Esophagus squamous epithelium (tissue), 4 donors: ENCODE measurements at regions not wholly inside any gene's neighbourhood (a gene's known extent, or its start where the extent isn't known, plus 50 kb on each side); places are given as distances from the start of the nearest gene placed in this dataset.

ENCODE experiments used
- POLR2A ChIP-seq, 4 donors: fragments of 450-650 bp; IDR thresholded peaks; one replicate each; pipeline ENCODE4 v1.6.1; 2017; ENCODE audit warnings: antibody characterized with exemption in 4 of 4, mild to moderate bottlenecking in 4 of 4, moderate library complexity in 3 of 4
- TF ChIP-seq, protein P1 (sequence below), 6 experiments: fragments of 450-650 bp in 4 of 6; fragments of 200-600 bp in 2 of 6; sonication (generic) in 2 of 6; IDR thresholded peaks; one replicate each; pipeline ENCODE4 v1.5.1; 2016 to 2019; ENCODE audit warnings: antibody characterized with exemption in 6 of 6, mild to moderate bottlenecking in 4 of 6, moderate library complexity in 4 of 6

DNA sequence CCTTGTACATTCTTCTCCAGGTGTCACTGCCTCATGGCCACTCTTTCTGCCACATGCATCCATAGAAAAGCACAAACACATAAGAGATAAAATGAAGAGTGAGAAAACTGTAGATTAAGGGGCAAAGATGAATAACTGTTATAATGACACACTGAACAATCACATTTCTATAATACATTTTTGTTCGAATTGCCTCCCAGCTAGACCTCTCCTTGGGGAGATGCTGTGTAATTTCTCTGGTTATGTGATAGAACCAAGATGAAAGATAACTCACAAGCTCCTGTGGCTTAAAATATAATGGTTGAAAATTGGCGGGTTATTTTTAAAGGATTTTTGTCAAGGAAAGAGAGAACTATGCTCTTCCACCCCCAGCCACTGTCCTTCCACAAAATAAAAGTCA is 60.2 kb upstream of the STEAP1 start:
- TF ChIP-seq, protein P1, sequence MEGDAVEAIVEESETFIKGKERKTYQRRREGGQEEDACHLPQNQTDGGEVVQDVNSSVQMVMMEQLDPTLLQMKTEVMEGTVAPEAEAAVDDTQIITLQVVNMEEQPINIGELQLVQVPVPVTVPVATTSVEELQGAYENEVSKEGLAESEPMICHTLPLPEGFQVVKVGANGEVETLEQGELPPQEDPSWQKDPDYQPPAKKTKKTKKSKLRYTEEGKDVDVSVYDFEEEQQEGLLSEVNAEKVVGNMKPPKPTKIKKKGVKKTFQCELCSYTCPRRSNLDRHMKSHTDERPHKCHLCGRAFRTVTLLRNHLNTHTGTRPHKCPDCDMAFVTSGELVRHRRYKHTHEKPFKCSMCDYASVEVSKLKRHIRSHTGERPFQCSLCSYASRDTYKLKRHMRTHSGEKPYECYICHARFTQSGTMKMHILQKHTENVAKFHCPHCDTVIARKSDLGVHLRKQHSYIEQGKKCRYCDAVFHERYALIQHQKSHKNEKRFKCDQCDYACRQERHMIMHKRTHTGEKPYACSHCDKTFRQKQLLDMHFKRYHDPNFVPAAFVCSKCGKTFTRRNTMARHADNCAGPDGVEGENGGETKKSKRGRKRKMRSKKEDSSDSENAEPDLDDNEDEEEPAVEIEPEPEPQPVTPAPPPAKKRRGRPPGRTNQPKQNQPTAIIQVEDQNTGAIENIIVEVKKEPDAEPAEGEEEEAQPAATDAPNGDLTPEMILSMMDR (IDR thresholded peaks at IDR 0.05), result no peak
- no peak for TF ChIP-seq POLR2A (IDR thresholded peaks at IDR 0.05)
